IPS-18a (cell line): ENCODE measurements at regions not wholly inside any gene's neighbourhood (a gene's known extent, or its start where the extent isn't known, plus 50 kb on each side); places are given as distances from the start of the nearest gene placed in this dataset.

Experiments used
- H3K27ac ChIP-seq: one replicate; pipeline ENCODE4 v1.5.1; 2013; ENCODE audit warnings: low read length
- H3K27me3 ChIP-seq: one replicate; pipeline ENCODE4 v1.6.1; 2013; ENCODE audit warnings: mild to moderate bottlenecking, low read length; ENCODE audit not compliant: control insufficient read depth, insufficient read depth
- H3K36me3 ChIP-seq: one replicate; pipeline ENCODE4 v1.6.1; 2013; ENCODE audit warnings: low read depth, low read length; ENCODE audit not compliant: control insufficient read depth
- H3K4me1 ChIP-seq: one replicate; pipeline ENCODE4 v1.6.1; 2013; ENCODE audit warnings: low read depth, low read length; ENCODE audit not compliant: control insufficient read depth
- H3K4me3 ChIP-seq: one replicate; pipeline ENCODE4 v1.5.1; 2013; ENCODE audit warnings: low read length
- H3K9ac ChIP-seq: one replicate; pipeline ENCODE4 v1.6.1; 2013; ENCODE audit warnings: mild to moderate bottlenecking, low read length, moderate library complexity
- H3K9me3 ChIP-seq: one replicate; pipeline ENCODE4 v1.6.1; 2013; ENCODE audit warnings: low read depth, low read length; ENCODE audit not compliant: control insufficient read depth

- H3K4me3 ChIP-seq: no peak overlapping the region
- H3K9me3 ChIP-seq: no peaks in the 10 kb centered on the region
- H3K4me1 ChIP-seq: peaks cover 11% of the 10 kb centered on the region
- no peak overlapping the region for H3K9ac ChIP-seq
- no peak overlapping the region for H3K27ac ChIP-seq
- H3K36me3 ChIP-seq: no peaks in the 10 kb centered on the region
- H3K27me3 ChIP-seq: no peaks in the 10 kb centered on the region
Observed at GRCh38 chr15:96264351-96264798, 66.1 kb upstream of the NR2F2 start.

GRCh38 chr15:96264801-96265515 is 65.5 kb upstream of the NR2F2 start:
- no peaks in the 10 kb centered on the region for H3K27me3 ChIP-seq
- no peaks in the 10 kb centered on the region for H3K9me3 ChIP-seq
- H3K27ac ChIP-seq: no peak overlapping the region
- no peak overlapping the region for H3K4me3 ChIP-seq
- peaks cover 11% of the 10 kb centered on the region for H3K4me1 ChIP-seq
- H3K36me3 ChIP-seq: no peaks in the 10 kb centered on the region
- H3K9ac ChIP-seq: no peak overlapping the region

- H3K4me3 ChIP-seq: no peak overlapping the region
- no peak overlapping the region for H3K9ac ChIP-seq
- no peak overlapping the region for H3K27ac ChIP-seq
- peaks cover 10% of the 10 kb centered on the region for H3K4me1 ChIP-seq
- H3K27me3 ChIP-seq: no peaks in the 10 kb centered on the region
- no peaks in the 10 kb centered on the region for H3K36me3 ChIP-seq
- no peaks in the 10 kb centered on the region for H3K9me3 ChIP-seq
Observed at GRCh38 chr15:96266456-96266855, 64.0 kb upstream of the NR2F2 start.

- peaks cover under 1% of the 10 kb centered on the region for H3K4me1 ChIP-seq
- no peak overlapping the region for H3K27ac ChIP-seq
- H3K4me3 ChIP-seq: no peak overlapping the region
- H3K9me3 ChIP-seq: no peaks in the 10 kb centered on the region
- no peak overlapping the region for H3K9ac ChIP-seq
- H3K27me3 ChIP-seq: no peaks in the 10 kb centered on the region
- no peaks in the 10 kb centered on the region for H3K36me3 ChIP-seq
Observed at GRCh38 chr15:96267463-96267862, 63.0 kb upstream of the NR2F2 start.

- Histone ChIP-seq H3K27ac (no peak overlapping the region), H3K9me3 (no peaks in the 10 kb centered on the region), H3K4me1 (no peaks in the 10 kb centered on the region), H3K27me3 (no peaks in the 10 kb centered on the region), H3K9ac (no peak overlapping the region), H3K36me3 (no peaks in the 10 kb centered on the region), H3K4me3 (no peak overlapping the region)
Observed at GRCh38 chr15:96268442-96269204, 61.9 kb upstream of the NR2F2 start.

- H3K4me3 ChIP-seq: no peak overlapping the region
- H3K27me3 ChIP-seq: no peaks in the 10 kb centered on the region
- no peaks in the 10 kb centered on the region for H3K4me1 ChIP-seq
- H3K36me3 ChIP-seq: no peaks in the 10 kb centered on the region
- no peak overlapping the region for H3K27ac ChIP-seq
- H3K9ac ChIP-seq: no peak overlapping the region
- no peaks in the 10 kb centered on the region for H3K9me3 ChIP-seq
Observed at GRCh38 chr15:96270581-96271172, 59.8 kb upstream of the NR2F2 start.

GRCh38 chr15:96272427-96272826 is 58.1 kb upstream of the NR2F2 start:
- no peaks in the 10 kb centered on the region for H3K9me3 ChIP-seq
- H3K4me1 ChIP-seq: no peaks in the 10 kb centered on the region
- H3K9ac ChIP-seq: no peak overlapping the region
- no peaks in the 10 kb centered on the region for H3K36me3 ChIP-seq
- no peaks in the 10 kb centered on the region for H3K27me3 ChIP-seq
- H3K4me3 ChIP-seq: no peak overlapping the region
- H3K27ac ChIP-seq: no peak overlapping the region

GRCh38 chr15:96273317-96274086 is 57.0 kb upstream of the NR2F2 start:
- Histone ChIP-seq H3K9me3 (no peaks in the 10 kb centered on the region), H3K36me3 (no peaks in the 10 kb centered on the region), H3K9ac (no peak overlapping the region), H3K4me3 (no peak overlapping the region), H3K27me3 (no peaks in the 10 kb centered on the region), H3K27ac (no peak overlapping the region), H3K4me1 (no peaks in the 10 kb centered on the region)

- Histone ChIP-seq H3K9me3 (no peaks in the 10 kb centered on the region), H3K36me3 (no peaks in the 10 kb centered on the region), H3K4me1 (no peaks in the 10 kb centered on the region), H3K9ac (no peak overlapping the region), H3K27ac (no peak overlapping the region), H3K4me3 (no peak overlapping the region), H3K27me3 (no peaks in the 10 kb centered on the region)
Observed at GRCh38 chr15:96274087-96274440, 56.4 kb upstream of the NR2F2 start.

GRCh38 chr15:96274698-96275097 is 55.8 kb upstream of the NR2F2 start:
- no peak overlapping the region for H3K9ac ChIP-seq
- no peak overlapping the region for H3K27ac ChIP-seq
- no peaks in the 10 kb centered on the region for H3K36me3 ChIP-seq

GRCh38 chr15:96276438-96277210 is 53.9 kb upstream of the NR2F2 start:
- no peaks in the 10 kb centered on the region for H3K4me1 ChIP-seq
- H3K36me3 ChIP-seq: no peaks in the 10 kb centered on the region
- H3K9me3 ChIP-seq: no peaks in the 10 kb centered on the region
- H3K9ac ChIP-seq: no peak overlapping the region
- no peaks in the 10 kb centered on the region for H3K27me3 ChIP-seq
- no peak overlapping the region for H3K4me3 ChIP-seq
- no peak overlapping the region for H3K27ac ChIP-seq

More at GRCh38 chr15:96274698-96275097, 55.8 kb upstream of the NR2F2 start:
- Histone ChIP-seq H3K27me3 (no peaks in the 10 kb centered on the region), H3K4me3 (no peak overlapping the region), H3K4me1 (no peaks in the 10 kb centered on the region), H3K9me3 (no peaks in the 10 kb centered on the region)
